ENCODE measurements at regions not wholly inside any gene's neighbourhood (a gene's known extent, or its start where the extent isn't known, plus 50 kb on each side); places are given as distances from the start of the nearest gene placed in this dataset.

GRCh38 chr12:66035288-66035966 is 95.1 kb downstream of the LLPH start:
- Histone ChIP-seq H3K27me3 (ENCODE audit: control insufficient read depth in 3 of 3, insufficient read depth in 3 of 3, low read length in 2 of 3) (no peaks in the 10 kb centered on the region), H3K27ac (ENCODE audit: low read depth in 1 of 2, low read length in 1 of 2) (peak overlapping the region in 1 of 2 donors; percentile 33)
- peak in 2 of 3 donors; percentile 62 to 67 for DNase-seq

DNA sequence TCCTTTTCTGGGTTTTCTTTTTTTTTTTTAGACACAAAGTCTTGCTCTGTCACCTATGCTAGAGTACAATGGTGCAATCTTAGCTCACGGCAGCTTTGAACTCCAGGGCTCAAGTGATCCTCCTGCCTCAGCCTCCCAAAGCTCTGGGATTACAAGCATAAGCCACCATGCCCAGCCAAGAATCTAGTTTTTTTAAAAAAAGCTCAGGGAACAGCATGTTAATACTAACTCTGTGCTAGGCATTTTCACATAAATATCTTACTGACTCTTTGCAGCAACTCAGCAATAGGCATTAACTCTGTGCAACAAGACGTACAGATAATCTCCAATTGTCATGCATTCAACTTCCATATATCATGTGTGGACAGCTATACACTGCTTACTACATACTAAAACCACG is 97.4 kb downstream of the LLPH start:
- ATAC-seq (ENCODE audit: insufficient read depth, low FRiP score), result no peak
- no peaks in the 10 kb centered on the region for H3K36me3 ChIP-seq (ENCODE audit: control insufficient read depth in 4 of 4, insufficient read depth in 4 of 4, low read length in 4 of 4)
- no peaks in the 10 kb centered on the region for H3K9me3 ChIP-seq (ENCODE audit: control insufficient read depth in 4 of 4, insufficient read depth in 3 of 4, low read length in 3 of 4)
- 85 to 94% methylated on average over 3 of the region's 3 CpGs for WGBS, 2 donors
- H3K27me3 ChIP-seq (ENCODE audit: control insufficient read depth in 3 of 3, insufficient read depth in 3 of 3, low read length in 2 of 3), result no peaks in the 10 kb centered on the region
- H3K4me3 ChIP-seq, result no peak overlapping the region
- no peak for DNase-seq
- H3K4me1 ChIP-seq (ENCODE audit: control insufficient read depth in 5 of 5, insufficient read depth in 5 of 5, low read length in 5 of 5), result peaks cover 0 to 5% (median 2%) of the 10 kb centered on the region in 5 donors
- H3K27ac ChIP-seq (ENCODE audit: low read depth in 1 of 2, low read length in 1 of 2), result no peak overlapping the region
- no peak overlapping the region for H3K9ac ChIP-seq (ENCODE audit: insufficient read depth in 1 of 2, low read length in 2 of 2)
- TF ChIP-seq CTCF (IDR thresholded peaks at IDR 0.05; ENCODE audit: control extremely low read depth, extremely low read depth), result no peak

More at GRCh38 chr12:66035288-66035966, 95.1 kb downstream of the LLPH start:
- Histone ChIP-seq H3K4me1 (ENCODE audit: control insufficient read depth in 5 of 5, insufficient read depth in 5 of 5, low read length in 5 of 5) (peaks cover 0 to 5% (median 2%) of the 10 kb centered on the region in 5 donors), H3K9me3 (ENCODE audit: control insufficient read depth in 4 of 4, insufficient read depth in 3 of 4, low read length in 3 of 4) (no peaks in the 10 kb centered on the region), H3K4me3 (no peak overlapping the region), H3K9ac (ENCODE audit: insufficient read depth in 1 of 2, low read length in 2 of 2) (no peak overlapping the region), H3K36me3 (ENCODE audit: control insufficient read depth in 4 of 4, insufficient read depth in 4 of 4, low read length in 4 of 4) (no peaks in the 10 kb centered on the region)
- TF ChIP-seq CTCF (IDR thresholded peaks at IDR 0.05; ENCODE audit: control extremely low read depth, extremely low read depth), result no peak
- WGBS, 2 donors, result 48 to 49% methylated on average over 4 of the region's 4 CpGs
- no peak for ATAC-seq (ENCODE audit: insufficient read depth, low FRiP score)

DNA sequence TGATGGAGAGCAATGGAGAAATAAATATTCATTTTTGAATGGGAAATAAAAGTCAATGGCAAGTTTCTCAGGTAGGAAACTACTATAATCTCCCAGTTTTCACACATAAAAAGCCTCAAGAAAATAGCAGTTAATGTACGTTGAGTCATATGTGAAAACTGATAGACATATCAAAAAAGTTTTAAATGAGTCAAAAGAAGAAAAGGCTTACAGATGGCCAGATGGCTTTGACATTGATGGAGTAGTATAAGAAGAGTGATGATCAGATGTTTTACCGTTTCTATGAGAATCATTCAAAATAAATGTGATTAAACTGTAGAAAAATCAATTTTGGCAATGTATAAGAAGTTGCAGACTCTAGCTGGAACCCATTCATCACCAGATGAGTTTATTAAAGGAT is 97.8 kb downstream of the LLPH start:
- H3K27ac ChIP-seq (ENCODE audit: low read depth in 1 of 2, low read length in 1 of 2), result no peak overlapping the region
- H3K27me3 ChIP-seq (ENCODE audit: control insufficient read depth in 3 of 3, insufficient read depth in 3 of 3, low read length in 2 of 3), result no peaks in the 10 kb centered on the region
- peaks cover 0 to 5% (median 2%) of the 10 kb centered on the region in 5 donors for H3K4me1 ChIP-seq (ENCODE audit: control insufficient read depth in 5 of 5, insufficient read depth in 5 of 5, low read length in 5 of 5)
- no peak for ATAC-seq (ENCODE audit: insufficient read depth, low FRiP score)
- no peak overlapping the region for H3K9ac ChIP-seq (ENCODE audit: insufficient read depth in 1 of 2, low read length in 2 of 2)
- H3K9me3 ChIP-seq (ENCODE audit: control insufficient read depth in 4 of 4, insufficient read depth in 3 of 4, low read length in 3 of 4), result no peaks in the 10 kb centered on the region
- H3K4me3 ChIP-seq, result no peak overlapping the region
- DNase-seq, result no peak
- TF ChIP-seq CTCF (IDR thresholded peaks at IDR 0.05; ENCODE audit: control extremely low read depth, extremely low read depth), result no peak
- H3K36me3 ChIP-seq (ENCODE audit: control insufficient read depth in 4 of 4, insufficient read depth in 4 of 4, low read length in 4 of 4), result no peaks in the 10 kb centered on the region
- 81 to 87% methylated on average over 2 of the region's 2 CpGs for WGBS, 2 donors

All from lung (tissue), 11 donors.